A549 (cell line): ENCODE measurements at regions not wholly inside any gene's neighbourhood (a gene's known extent, or its start where the extent isn't known, plus 50 kb on each side); places are given as distances from the start of the nearest gene placed in this dataset.
"Not testable (repeated sequence)": the region's sequence is repeated elsewhere in the genome, so short reads cannot be mapped to it uniquely, and the experiment has no call there.

ENCODE experiments used
- ATAC-seq, 2 experiments: fragments of 200-7000 bp in 1 of 2; fragments of >200 bp in 1 of 2; cut with Nextera tagmentation in 1 of 2; cut with Tn5 transposase in 1 of 2; 3 replicates each; pipeline versions ENCODE4 v1.8.0 to v1.9.1; 2018 to 2020; ENCODE audit warnings: mild to moderate bottlenecking in 1 of 2, moderate library complexity in 1 of 2
- CTCF ChIA-PET: fragments of 300-600 bp; sonication (Branson Sonifier 250); formaldehyde crosslinking; extraction: SDS; loops from one replicate; lab custom pipeline; 2021; ENCODE audit warnings: antibody characterized with exemption, inconsistent platforms; lab: Yijun Ruan, JAX
- POLR2A ChIA-PET: fragments of 350-600 bp; formaldehyde crosslinking; extraction: SDS; loops from one replicate; lab custom pipeline; 2021; ENCODE audit warnings: antibody characterized with exemption, inconsistent platforms; lab: Yijun Ruan, JAX
- DNase-seq, 2 experiments: peaks; one replicate each; pipeline versions ENCODE4 v3.0.0 to v3.0.0-alpha.2; 2011 to 2016; ENCODE audit warnings: low read depth in 1 of 2, low spot score in 1 of 2
- FAIRE-seq: peaks from 2 replicates; lab custom pipeline; 2011; peaks lifted over from hg19 to GRCh38; lab: Jason Lieb, UNC
- H3K27ac ChIP-seq, 2 experiments: fragments of >200 bp; sonication (Bioruptor Twin); formaldehyde crosslinking; 3 replicates each; pipeline ENCODE4 v1.5.1; 2016 to 2017
- H3K4me1 ChIP-seq: fragments of >200 bp; sonication (Bioruptor Twin); formaldehyde crosslinking; 3 replicates; pipeline ENCODE4 v1.6.1; 2016
- H3K4me2 ChIP-seq: fragments of >200 bp; sonication (Bioruptor Twin); formaldehyde crosslinking; 3 replicates; pipeline ENCODE4 v1.6.1; 2016
- H3K4me3 ChIP-seq: fragments of >200 bp; sonication (Bioruptor Twin); formaldehyde crosslinking; 3 replicates; pipeline ENCODE4 v1.5.1; 2016
- H3K9me3 ChIP-seq: fragments of >200 bp; sonication (Bioruptor Twin); formaldehyde crosslinking; 3 replicates; pipeline ENCODE4 v1.6.1; 2016
- BHLHE40 ChIP-seq: IDR thresholded peaks from 2 replicates; pipeline ENCODE4 v1.6.1; 2012; ENCODE audit warnings: low read depth, low read length, inconsistent platforms
- CBX8 ChIP-seq: fragments of 200-600 bp; sonication (generic); IDR thresholded peaks from 2 replicates; pipeline ENCODE4 v1.6.1; 2016
- CHD4 ChIP-seq: fragments of 200-600 bp; sonication (generic); IDR thresholded peaks from 2 replicates; pipeline ENCODE4 v1.6.1; 2016; ENCODE audit warnings: antibody characterized with exemption, mild to moderate bottlenecking, borderline replicate concordance
- EHMT2 ChIP-seq: fragments of 200-600 bp; sonication (generic); IDR thresholded peaks from 2 replicates; pipeline ENCODE4 v1.6.1; 2016; ENCODE audit warnings: antibody characterized with exemption, low read depth, mild to moderate bottlenecking, moderate library complexity
- FOSB ChIP-seq: fragments of 250-450 bp; sonication (Bioruptor Pico); IDR thresholded peaks from 2 replicates; pipeline ENCODE4 v1.5.0; 2020; ENCODE audit warnings: mild to moderate bottlenecking, moderate library complexity
- FOXS1 ChIP-seq: fragments of 250-450 bp; sonication (Bioruptor Pico); IDR thresholded peaks from 2 replicates; pipeline ENCODE4 v1.5.0; 2020; ENCODE audit warnings: mild to moderate bottlenecking, moderate library complexity
- HOXB5 ChIP-seq: fragments of 250-450 bp; sonication (Bioruptor Pico); IDR thresholded peaks from 2 replicates; pipeline ENCODE4 v1.5.0; 2020; ENCODE audit warnings: mild to moderate bottlenecking, moderate library complexity
- JUN ChIP-seq, 2 experiments: fragments of >200 bp; sonication (Bioruptor Twin); formaldehyde crosslinking; IDR thresholded peaks; 2 replicates in 1 of 2; 3 replicates in 1 of 2; pipeline ENCODE4 v1.6.1; 2016 to 2017
- KDM1A ChIP-seq: fragments of 200-600 bp; sonication (generic); IDR thresholded peaks from 2 replicates; pipeline ENCODE4 v1.6.1; 2016; ENCODE audit warnings: low read depth, mild to moderate bottlenecking
- MAZ ChIP-seq: fragments of 150-350 bp; IDR thresholded peaks from 2 replicates; pipeline ENCODE4 v1.6.1; 2014; ENCODE audit warnings: antibody characterized with exemption, low read depth, low read length, borderline replicate concordance
- MYC ChIP-seq: IDR thresholded peaks from 2 replicates; pipeline ENCODE4 v1.6.1; 2012; ENCODE audit warnings: mild to moderate bottlenecking, inconsistent platforms, low read length, improper control_type of control experiment, borderline replicate concordance
- POLR2A ChIP-seq: IDR thresholded peaks from 2 replicates; pipeline ENCODE4 v1.6.1; 2012; ENCODE audit warnings: mild to moderate bottlenecking, low read length
- POLR2AphosphoS2 ChIP-seq: conservative IDR thresholded peaks from 2 replicates; pipeline ENCODE4 v1.6.1; 2012; ENCODE audit warnings: low read length, improper control_type of control experiment, inconsistent platforms
- RAD21 ChIP-seq, 2 experiments: fragments of >200 bp in 1 of 2; sonication (Bioruptor Twin) in 1 of 2; formaldehyde crosslinking in 1 of 2; IDR thresholded peaks in 1 of 2; conservative IDR thresholded peaks in 1 of 2; 2 replicates in 1 of 2; 3 replicates in 1 of 2; pipeline ENCODE4 v1.6.1; 2012 to 2018; ENCODE audit warnings: inconsistent platforms in 1 of 2
- RCOR1 ChIP-seq: fragments of 150-350 bp; IDR thresholded peaks from 2 replicates; pipeline ENCODE4 v1.6.1; 2014; ENCODE audit warnings: antibody characterized with exemption, low read length, low read depth
- RFX5 ChIP-seq: fragments of 450-650 bp; IDR thresholded peaks from 2 replicates; pipeline ENCODE4 v1.7.1; 2014; ENCODE audit warnings: antibody characterized with exemption, mild to moderate bottlenecking, moderate library complexity
- RNF2 ChIP-seq: fragments of 200-600 bp; sonication (generic); IDR thresholded peaks from 2 replicates; pipeline ENCODE4 v1.6.1; 2016; ENCODE audit warnings: low read depth, mild to moderate bottlenecking, antibody characterized with exemption, moderate library complexity, borderline replicate concordance
- SMC3 ChIP-seq: fragments of >200 bp; sonication (Bioruptor Twin); formaldehyde crosslinking; IDR thresholded peaks from 3 replicates; pipeline ENCODE4 v1.6.1; 2018; ENCODE audit warnings: inconsistent platforms
- WGBS: methylation state at CpG from one replicate; pipeline ENCODE4 v1.1.6; 2017; ENCODE audit errors: missing lambda C conversion rate; 5-methylcytosine and 5-hydroxymethylcytosine counted together
- TF ChIP-seq, protein P1 (sequence below): IDR thresholded peaks from 2 replicates; pipeline ENCODE4 v1.6.1; 2012
- TF ChIP-seq, protein P2 (sequence below): IDR thresholded peaks from 2 replicates; pipeline ENCODE4 v1.6.1; 2012
- TF ChIP-seq, protein P3 (sequence below): fragments of 150-350 bp; IDR thresholded peaks from 2 replicates; pipeline ENCODE4 v1.6.1; 2014; ENCODE audit warnings: low read depth, mild to moderate bottlenecking, low read length
- TF ChIP-seq, protein P4 (sequence below): fragments of >200 bp; sonication (Bioruptor Twin); formaldehyde crosslinking; IDR thresholded peaks from 3 replicates; pipeline ENCODE4 v1.5.1; 2016

DNA sequence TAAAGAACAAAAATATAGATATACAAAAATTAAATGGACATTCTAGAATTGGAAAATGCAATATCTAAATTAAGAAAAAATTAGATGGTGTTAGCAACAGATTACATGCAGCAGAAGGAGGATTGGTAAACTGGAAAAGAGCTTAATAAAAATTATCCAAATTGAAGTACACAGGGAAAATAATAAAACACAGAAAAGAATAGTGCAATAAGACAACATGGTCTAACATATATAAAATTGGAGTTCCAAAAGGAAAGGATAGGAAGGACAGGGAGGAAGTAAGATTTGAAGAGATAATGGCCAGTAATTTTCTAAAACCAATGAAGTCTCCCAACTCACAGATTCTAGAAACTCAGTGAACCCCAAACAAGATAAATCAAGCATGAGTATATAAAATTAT, 194.5 kb downstream of the TBX18 start:
- Histone ChIP-seq H3K4me3 (no peak overlapping the region), H3K4me2 (no peak overlapping the region), H3K27ac (no peak overlapping the region), H3K4me1 (no peaks in the 10 kb centered on the region), H3K9me3 (no peaks in the 10 kb centered on the region)
- no peak for DNase-seq
- no peak for FAIRE-seq
- ChIA-PET POLR2A (no interaction called here), CTCF (interaction anchor here (1.2 to 2.8 kb wide), 4 partner anchors 55 to 399 kb away, joined by 3 to 17 read pairs (median 6); no protein-coding TSS in a partner anchor)
- TF ChIP-seq HOXB5 (CRISPR knock-in tag) (no peak), BHLHE40 (no peak), KDM1A (no peak), POLR2AphosphoS2 (no peak), EHMT2 (no peak), RCOR1 (no peak), RNF2 (no peak), CHD4 (no peak), FOSB (no peak), MAZ (no peak), JUN (IDR thresholded peaks at IDR 0.05) (no peak), FOXS1 (no peak), MYC (no peak)
- TF ChIP-seq, protein P1, sequence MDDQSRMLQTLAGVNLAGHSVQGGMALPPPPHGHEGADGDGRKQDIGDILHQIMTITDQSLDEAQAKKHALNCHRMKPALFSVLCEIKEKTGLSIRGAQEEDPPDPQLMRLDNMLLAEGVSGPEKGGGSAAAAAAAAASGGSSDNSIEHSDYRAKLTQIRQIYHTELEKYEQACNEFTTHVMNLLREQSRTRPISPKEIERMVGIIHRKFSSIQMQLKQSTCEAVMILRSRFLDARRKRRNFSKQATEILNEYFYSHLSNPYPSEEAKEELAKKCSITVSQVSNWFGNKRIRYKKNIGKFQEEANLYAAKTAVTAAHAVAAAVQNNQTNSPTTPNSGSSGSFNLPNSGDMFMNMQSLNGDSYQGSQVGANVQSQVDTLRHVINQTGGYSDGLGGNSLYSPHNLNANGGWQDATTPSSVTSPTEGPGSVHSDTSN: no peak
- TF ChIP-seq, protein P2, sequence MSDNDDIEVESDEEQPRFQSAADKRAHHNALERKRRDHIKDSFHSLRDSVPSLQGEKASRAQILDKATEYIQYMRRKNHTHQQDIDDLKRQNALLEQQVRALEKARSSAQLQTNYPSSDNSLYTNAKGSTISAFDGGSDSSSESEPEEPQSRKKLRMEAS: no peak
- TF ChIP-seq, protein P3, sequence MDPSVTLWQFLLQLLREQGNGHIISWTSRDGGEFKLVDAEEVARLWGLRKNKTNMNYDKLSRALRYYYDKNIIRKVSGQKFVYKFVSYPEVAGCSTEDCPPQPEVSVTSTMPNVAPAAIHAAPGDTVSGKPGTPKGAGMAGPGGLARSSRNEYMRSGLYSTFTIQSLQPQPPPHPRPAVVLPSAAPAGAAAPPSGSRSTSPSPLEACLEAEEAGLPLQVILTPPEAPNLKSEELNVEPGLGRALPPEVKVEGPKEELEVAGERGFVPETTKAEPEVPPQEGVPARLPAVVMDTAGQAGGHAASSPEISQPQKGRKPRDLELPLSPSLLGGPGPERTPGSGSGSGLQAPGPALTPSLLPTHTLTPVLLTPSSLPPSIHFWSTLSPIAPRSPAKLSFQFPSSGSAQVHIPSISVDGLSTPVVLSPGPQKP: no peak
- no peak for ATAC-seq

DNA sequence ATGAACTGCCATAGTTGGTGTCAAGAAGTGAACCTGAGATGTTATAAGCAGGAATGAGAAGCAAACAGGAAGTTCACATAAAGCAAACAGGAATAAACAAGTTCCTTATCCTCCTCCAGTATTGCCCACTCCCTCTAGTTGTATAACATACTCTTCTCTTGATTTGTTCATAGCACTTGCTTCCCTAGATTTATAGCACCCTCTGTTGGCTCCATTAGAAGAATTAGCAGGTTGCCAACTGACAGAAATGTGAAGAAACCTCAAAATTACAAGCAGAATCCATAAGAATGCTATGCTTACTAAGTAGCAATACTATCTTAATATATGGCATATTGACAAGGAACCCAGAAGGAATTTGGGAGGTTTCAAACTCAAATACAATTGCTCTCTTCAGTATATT, 195.4 kb downstream of the TBX18 start:
- ATAC-seq (peak in 1 of 2 experiments; percentile 66; a peak in 3 of 6 replicates), FAIRE-seq (no peak), DNase-seq (peak in 1 of 2 experiments; percentile 48)
- no peaks in the 10 kb centered on the region for H3K4me1 ChIP-seq
- POLR2A ChIA-PET: no interaction called here
- no peak overlapping the region for H3K4me3 ChIP-seq
- no peak overlapping the region for H3K27ac ChIP-seq
- TF ChIP-seq, protein P4, sequence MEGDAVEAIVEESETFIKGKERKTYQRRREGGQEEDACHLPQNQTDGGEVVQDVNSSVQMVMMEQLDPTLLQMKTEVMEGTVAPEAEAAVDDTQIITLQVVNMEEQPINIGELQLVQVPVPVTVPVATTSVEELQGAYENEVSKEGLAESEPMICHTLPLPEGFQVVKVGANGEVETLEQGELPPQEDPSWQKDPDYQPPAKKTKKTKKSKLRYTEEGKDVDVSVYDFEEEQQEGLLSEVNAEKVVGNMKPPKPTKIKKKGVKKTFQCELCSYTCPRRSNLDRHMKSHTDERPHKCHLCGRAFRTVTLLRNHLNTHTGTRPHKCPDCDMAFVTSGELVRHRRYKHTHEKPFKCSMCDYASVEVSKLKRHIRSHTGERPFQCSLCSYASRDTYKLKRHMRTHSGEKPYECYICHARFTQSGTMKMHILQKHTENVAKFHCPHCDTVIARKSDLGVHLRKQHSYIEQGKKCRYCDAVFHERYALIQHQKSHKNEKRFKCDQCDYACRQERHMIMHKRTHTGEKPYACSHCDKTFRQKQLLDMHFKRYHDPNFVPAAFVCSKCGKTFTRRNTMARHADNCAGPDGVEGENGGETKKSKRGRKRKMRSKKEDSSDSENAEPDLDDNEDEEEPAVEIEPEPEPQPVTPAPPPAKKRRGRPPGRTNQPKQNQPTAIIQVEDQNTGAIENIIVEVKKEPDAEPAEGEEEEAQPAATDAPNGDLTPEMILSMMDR: peak; percentile 44
- peak; percentile 68 for TF ChIP-seq SMC3
- TF ChIP-seq CBX8: no peak
- TF ChIP-seq RAD21 (conservative IDR thresholded peaks at IDR 0.05 in 1 of 2, IDR thresholded peaks at IDR 0.05 in 1 of 2): peak; percentile 69 to 73
- TF ChIP-seq RFX5: no peak
- TF ChIP-seq POLR2A: no peak
- CTCF ChIA-PET: interaction anchor here (0.7 to 2.8 kb wide), 8 partner anchors 11 to 400 kb away, joined by 3 to 17 read pairs (median 4); no protein-coding TSS in a partner anchor
- H3K4me2 ChIP-seq: no peak overlapping the region
- H3K9me3 ChIP-seq: no peaks in the 10 kb centered on the region

DNA sequence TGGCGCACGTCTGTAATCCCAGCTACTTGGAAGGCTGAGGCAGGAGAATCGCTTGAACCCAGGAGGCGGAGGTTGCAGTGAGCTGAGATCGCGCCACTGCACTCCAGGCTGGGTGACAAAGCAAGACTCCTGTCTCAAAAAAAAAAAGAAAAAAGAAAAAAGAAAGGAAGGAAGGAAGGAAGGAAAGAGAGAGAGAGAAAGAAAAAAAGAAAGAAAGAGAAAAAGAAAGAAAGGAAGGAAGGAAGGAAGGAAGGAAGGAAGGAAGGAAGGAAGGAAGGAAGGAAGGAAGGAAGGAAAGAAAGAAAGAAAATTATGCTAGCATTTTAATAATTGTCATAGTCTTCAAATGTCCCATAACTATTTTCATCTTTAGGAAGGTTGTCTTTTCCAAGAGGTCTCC, 198.7 kb downstream of the TBX18 start:
- H3K4me3 ChIP-seq, H3K9me3 ChIP-seq, DNase-seq, POLR2A ChIA-PET, H3K27ac ChIP-seq, H3K4me1 ChIP-seq, FAIRE-seq, H3K4me2 ChIP-seq, CTCF ChIA-PET, ATAC-seq: not testable (repeated sequence)
- WGBS: 90% methylated on average over 6 of the region's 6 CpGs
